A549 (cell line): ENCODE measurements at regions not wholly inside any gene's neighbourhood (a gene's known extent, or its start where the extent isn't known, plus 50 kb on each side); places are given as distances from the start of the nearest gene placed in this dataset.
A peak's percentile ranks its signal among the peaks of the same experiment; 100 is the strongest.

Source experiments
- ATAC-seq, 2 experiments: fragments of 200-7000 bp in 1 of 2; fragments of >200 bp in 1 of 2; cut with Nextera tagmentation in 1 of 2; cut with Tn5 transposase in 1 of 2; 3 replicates each; pipeline versions ENCODE4 v1.8.0 to v1.9.1; 2018 to 2020; ENCODE audit warnings: mild to moderate bottlenecking in 1 of 2, moderate library complexity in 1 of 2
- CTCF ChIA-PET: fragments of 300-600 bp; sonication (Branson Sonifier 250); formaldehyde crosslinking; extraction: SDS; loops from one replicate; lab custom pipeline; 2021; ENCODE audit warnings: antibody characterized with exemption, inconsistent platforms; lab: Yijun Ruan, JAX
- POLR2A ChIA-PET: fragments of 350-600 bp; formaldehyde crosslinking; extraction: SDS; loops from one replicate; lab custom pipeline; 2021; ENCODE audit warnings: antibody characterized with exemption, inconsistent platforms; lab: Yijun Ruan, JAX
- DNase-seq, 2 experiments: peaks; one replicate each; pipeline versions ENCODE4 v3.0.0 to v3.0.0-alpha.2; 2011 to 2016; ENCODE audit warnings: low read depth in 1 of 2, low spot score in 1 of 2
- FAIRE-seq: peaks from 2 replicates; lab custom pipeline; 2011; peaks lifted over from hg19 to GRCh38; lab: Jason Lieb, UNC
- H3K27ac ChIP-seq, 2 experiments: fragments of >200 bp; sonication (Bioruptor Twin); formaldehyde crosslinking; 3 replicates each; pipeline ENCODE4 v1.5.1; 2016 to 2017
- H3K4me1 ChIP-seq: fragments of >200 bp; sonication (Bioruptor Twin); formaldehyde crosslinking; 3 replicates; pipeline ENCODE4 v1.6.1; 2016
- H3K4me2 ChIP-seq: fragments of >200 bp; sonication (Bioruptor Twin); formaldehyde crosslinking; 3 replicates; pipeline ENCODE4 v1.6.1; 2016
- H3K4me3 ChIP-seq: fragments of >200 bp; sonication (Bioruptor Twin); formaldehyde crosslinking; 3 replicates; pipeline ENCODE4 v1.5.1; 2016
- H3K9me3 ChIP-seq: fragments of >200 bp; sonication (Bioruptor Twin); formaldehyde crosslinking; 3 replicates; pipeline ENCODE4 v1.6.1; 2016
- CEBPB ChIP-seq, 2 experiments: fragments of >200 bp in 1 of 2; sonication (Bioruptor Twin) in 1 of 2; formaldehyde crosslinking in 1 of 2; IDR thresholded peaks; 2 replicates each; pipeline ENCODE4 v1.6.1; 2012 to 2016
- CHD2 ChIP-seq: fragments of 150-350 bp; IDR thresholded peaks from 2 replicates; pipeline ENCODE4 v1.6.1; 2014; ENCODE audit warnings: low read length; ENCODE audit not compliant: partially characterized antibody
- CHD4 ChIP-seq: fragments of 200-600 bp; sonication (generic); IDR thresholded peaks from 2 replicates; pipeline ENCODE4 v1.6.1; 2016; ENCODE audit warnings: antibody characterized with exemption, mild to moderate bottlenecking, borderline replicate concordance
- CTCF ChIP-seq: fragments of >200 bp; sonication (Bioruptor Twin); formaldehyde crosslinking; IDR thresholded peaks from 3 replicates; pipeline ENCODE4 v1.5.1; 2016
- E2F6 ChIP-seq: IDR thresholded peaks from 2 replicates; pipeline ENCODE4 v1.6.1; 2012; ENCODE audit warnings: low read depth, borderline replicate concordance
- EHF ChIP-seq: fragments of 250-450 bp; sonication (Bioruptor Pico); IDR thresholded peaks from 2 replicates; pipeline ENCODE4 v1.5.0; 2020; ENCODE audit warnings: mild to moderate bottlenecking
- EHMT2 ChIP-seq: fragments of 200-600 bp; sonication (generic); IDR thresholded peaks from 2 replicates; pipeline ENCODE4 v1.6.1; 2016; ENCODE audit warnings: antibody characterized with exemption, low read depth, mild to moderate bottlenecking, moderate library complexity
- ELK1 ChIP-seq: fragments of 150-350 bp; IDR thresholded peaks from 2 replicates; pipeline ENCODE4 v1.6.1; 2014; ENCODE audit warnings: low read depth, mild to moderate bottlenecking, low read length
- ESRRA ChIP-seq: fragments of 150-350 bp; IDR thresholded peaks from 2 replicates; pipeline ENCODE4 v1.6.1; 2014; ENCODE audit warnings: mild to moderate bottlenecking, low read length, borderline replicate concordance
- FOSB ChIP-seq: fragments of 250-450 bp; sonication (Bioruptor Pico); IDR thresholded peaks from 2 replicates; pipeline ENCODE4 v1.5.0; 2020; ENCODE audit warnings: mild to moderate bottlenecking, moderate library complexity
- FOXS1 ChIP-seq: fragments of 250-450 bp; sonication (Bioruptor Pico); IDR thresholded peaks from 2 replicates; pipeline ENCODE4 v1.5.0; 2020; ENCODE audit warnings: mild to moderate bottlenecking, moderate library complexity
- GATA3 ChIP-seq: IDR thresholded peaks from 2 replicates; pipeline ENCODE4 v1.6.1; 2012; ENCODE audit warnings: borderline replicate concordance
- MAFK ChIP-seq: fragments of 450-650 bp; IDR thresholded peaks from 2 replicates; pipeline ENCODE4 v1.6.1; 2014; ENCODE audit not compliant: partially characterized antibody
- MAX ChIP-seq: IDR thresholded peaks from 2 replicates; pipeline ENCODE4 v1.6.1; 2012
- MAZ ChIP-seq: fragments of 150-350 bp; IDR thresholded peaks from 2 replicates; pipeline ENCODE4 v1.6.1; 2014; ENCODE audit warnings: antibody characterized with exemption, low read depth, low read length, borderline replicate concordance
- NFE2L2 ChIP-seq: fragments of 150-350 bp; conservative IDR thresholded peaks from 2 replicates; pipeline ENCODE4 v1.6.1; 2014; ENCODE audit warnings: low read length
- NPAS2 ChIP-seq: fragments of 250-450 bp; sonication (Bioruptor Pico); IDR thresholded peaks from 2 replicates; pipeline ENCODE4 v1.8.0; 2022; ENCODE audit warnings: mild to moderate bottlenecking, moderate library complexity, borderline replicate concordance
- NR3C1 ChIP-seq: fragments of >200 bp; sonication (Bioruptor Twin); formaldehyde crosslinking; IDR thresholded peaks from 3 replicates; pipeline ENCODE4 v1.6.1; 2017
- PHF8 ChIP-seq: fragments of 200-600 bp; sonication (generic); IDR thresholded peaks from 2 replicates; pipeline ENCODE4 v1.6.1; 2016; ENCODE audit warnings: low read depth, mild to moderate bottlenecking, antibody characterized with exemption, moderate library complexity, borderline replicate concordance
- POLR2A ChIP-seq: IDR thresholded peaks from 2 replicates; pipeline ENCODE4 v1.6.1; 2012; ENCODE audit warnings: mild to moderate bottlenecking, low read length
- RAD21 ChIP-seq, 2 experiments: fragments of >200 bp in 1 of 2; sonication (Bioruptor Twin) in 1 of 2; formaldehyde crosslinking in 1 of 2; IDR thresholded peaks in 1 of 2; conservative IDR thresholded peaks in 1 of 2; 2 replicates in 1 of 2; 3 replicates in 1 of 2; pipeline ENCODE4 v1.6.1; 2012 to 2018; ENCODE audit warnings: inconsistent platforms in 1 of 2
- RARB ChIP-seq: fragments of 250-450 bp; sonication (Bioruptor Pico); IDR thresholded peaks from 2 replicates; pipeline ENCODE4 v1.8.0; 2021; ENCODE audit warnings: mild to moderate bottlenecking, moderate library complexity
- REST ChIP-seq: fragments of 200-600 bp; sonication (generic); IDR thresholded peaks from 2 replicates; pipeline ENCODE4 v1.6.1; 2016; ENCODE audit warnings: antibody characterized with exemption, mild to moderate bottlenecking, moderate library complexity
- RFX5 ChIP-seq: fragments of 450-650 bp; IDR thresholded peaks from 2 replicates; pipeline ENCODE4 v1.7.1; 2014; ENCODE audit warnings: antibody characterized with exemption, mild to moderate bottlenecking, moderate library complexity
- RNF2 ChIP-seq: fragments of 200-600 bp; sonication (generic); IDR thresholded peaks from 2 replicates; pipeline ENCODE4 v1.6.1; 2016; ENCODE audit warnings: low read depth, mild to moderate bottlenecking, antibody characterized with exemption, moderate library complexity, borderline replicate concordance
- SMC3 ChIP-seq: fragments of >200 bp; sonication (Bioruptor Twin); formaldehyde crosslinking; IDR thresholded peaks from 3 replicates; pipeline ENCODE4 v1.6.1; 2018; ENCODE audit warnings: inconsistent platforms
- TP53 ChIP-seq: fragments of 250-450 bp; sonication (Bioruptor Pico); IDR thresholded peaks from 2 replicates; pipeline ENCODE4 v1.5.0; 2021; ENCODE audit warnings: mild to moderate bottlenecking, moderate library complexity
- USF2 ChIP-seq: fragments of 450-650 bp; IDR thresholded peaks from 2 replicates; pipeline ENCODE4 v1.6.1; 2014; ENCODE audit warnings: antibody characterized with exemption
- ZC3H11A ChIP-seq: fragments of 450-650 bp; IDR thresholded peaks from 2 replicates; pipeline ENCODE4 v1.6.1; 2014; ENCODE audit warnings: antibody characterized with exemption, mild to moderate bottlenecking
- WGBS: methylation state at CpG from one replicate; pipeline ENCODE4 v1.1.6; 2017; ENCODE audit errors: missing lambda C conversion rate; 5-methylcytosine and 5-hydroxymethylcytosine counted together

- TF ChIP-seq REST: no peak
- TF ChIP-seq CTCF: no peak
- TF ChIP-seq FOSB (CRISPR knock-in tag): no peak
- TF ChIP-seq NPAS2 (CRISPR knock-in tag): no peak
- TF ChIP-seq RARB: no peak
- TF ChIP-seq CEBPB (IDR thresholded peaks at IDR 0.05): no peak
- no peak for TF ChIP-seq MAX
- TF ChIP-seq ZC3H11A: no peak
- no peak for TF ChIP-seq ESRRA
- no peak for TF ChIP-seq E2F6
These were observed 89.2 kb upstream of the GPM6B start (continued) for GRCh38 chrX:13906093-13906492.

- FAIRE-seq: no peak
- H3K4me3 ChIP-seq: no peak overlapping the region
- H3K27ac ChIP-seq: no peak overlapping the region
- no peaks in the 10 kb centered on the region for H3K4me1 ChIP-seq
- ChIA-PET CTCF (no interaction called here), POLR2A (no interaction called here)
- no peak overlapping the region for H3K4me2 ChIP-seq
- TF ChIP-seq FOSB (CRISPR knock-in tag) (no peak), TP53 (CRISPR knock-in tag) (no peak), MAFK (no peak), RARB (no peak), PHF8 (no peak), EHF (CRISPR knock-in tag) (no peak), MAZ (no peak), CHD4 (no peak), POLR2A (no peak), RAD21 (conservative IDR thresholded peaks at IDR 0.05 in 1 of 2, IDR thresholded peaks at IDR 0.05 in 1 of 2) (no peak), ESRRA (no peak), GATA3 (no peak), FOXS1 (no peak), RNF2 (no peak)
- WGBS: 49% methylated on average over 8 of the region's 8 CpGs
- no peaks in the 10 kb centered on the region for H3K9me3 ChIP-seq
- no peak for DNase-seq
- ATAC-seq: no peak
These were observed 86.5 kb upstream of the GPM6B start for GRCh38 chrX:13903405-13903804.

- no peak overlapping the region for H3K4me3 ChIP-seq
- TF ChIP-seq RFX5 (no peak), CHD2 (no peak), NR3C1 (no peak), NFE2L2 (no peak), SMC3 (no peak), ELK1 (no peak), USF2 (no peak), MAFK (no peak), PHF8 (no peak), RARB (no peak), E2F6 (no peak), RNF2 (no peak), EHMT2 (no peak)
These were observed 85.5 kb upstream of the GPM6B start for GRCh38 chrX:13902406-13902805.

More at GRCh38 chrX:13902406-13902805, 85.5 kb upstream of the GPM6B start:
- no peak overlapping the region for H3K27ac ChIP-seq
- no peak for ATAC-seq
- no peaks in the 10 kb centered on the region for H3K9me3 ChIP-seq
- 51% methylated on average over 2 of the region's 3 CpGs for WGBS
- peak; percentile 86 for FAIRE-seq
- no peak for DNase-seq
- ChIA-PET POLR2A (no interaction called here), CTCF (no interaction called here)
- no peak overlapping the region for H3K4me2 ChIP-seq
- H3K4me1 ChIP-seq: no peaks in the 10 kb centered on the region
